ENCODE measurements at regions not wholly inside any gene's neighbourhood (a gene's known extent, or its start where the extent isn't known, plus 50 kb on each side); places are given as distances from the start of the nearest gene placed in this dataset.

- TF ChIP-seq ZNF354B (CRISPR knock-in tag; IDR thresholded peaks at IDR 0.05) (no peak), ZNF133 (CRISPR knock-in tag; IDR thresholded peaks at IDR 0.05) (no peak), OTX1 (CRISPR knock-in tag; IDR thresholded peaks at IDR 0.05) (no peak), CBX5 (IDR thresholded peaks at IDR 0.05; ENCODE audit: borderline replicate concordance, low read depth) (no peak), POLR2A (conservative IDR thresholded peaks at IDR 0.05) (no peak), MAFK (IDR thresholded peaks at IDR 0.05; ENCODE audit: low read length) (no peak), TAF1 (IDR thresholded peaks at IDR 0.05; ENCODE audit: control insufficient read depth, extremely low read depth, insufficient read depth, low read length, severe bottlenecking) (no peak), DPF2 (IDR thresholded peaks at IDR 0.05) (no peak), POLR2AphosphoS5 (IDR thresholded peaks at IDR 0.05; ENCODE audit: control insufficient read depth, insufficient read depth, low read depth, low read length) (no peak), TRIM28 (IDR thresholded peaks at IDR 0.05) (no peak), SMC3 (conservative IDR thresholded peaks at IDR 0.05; ENCODE audit: insufficient read depth, low read depth, low read length) (no peak), ZBTB7A (IDR thresholded peaks at IDR 0.05; ENCODE audit: borderline replicate concordance, control insufficient read depth, low read depth, low read length) (no peak), MXI1 (IDR thresholded peaks at IDR 0.05; ENCODE audit: low read depth, low read length) (no peak)
Measured at GRCh38 chr4:85419103-85419502, 55.8 kb upstream of the ARHGAP24 start.

Measured in K562 (cell line).